ENCODE measurements at regions not wholly inside any gene's neighbourhood (a gene's known extent, or its start where the extent isn't known, plus 50 kb on each side); places are given as distances from the start of the nearest gene placed in this dataset.

DNA sequence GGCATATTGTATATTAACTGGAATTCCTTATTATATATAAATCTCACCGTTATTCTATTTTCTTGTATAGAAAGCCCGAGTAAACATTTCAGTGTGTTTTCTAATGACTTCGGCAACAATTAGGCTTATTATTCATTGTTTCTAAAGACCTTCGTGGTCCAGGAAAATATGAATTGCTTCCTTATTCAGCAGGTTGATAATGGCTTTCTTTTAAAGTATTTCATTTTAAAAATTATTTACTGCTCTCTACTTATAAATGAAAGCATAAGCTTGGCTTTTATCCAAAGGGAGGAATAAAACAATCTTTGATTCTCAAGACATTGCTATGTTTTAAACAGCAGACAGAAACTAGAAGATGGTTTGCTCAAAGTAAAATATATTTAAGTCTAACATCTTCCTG lies 198.4 kb upstream of the RGS18 start:
- TF ChIP-seq, protein P1, sequence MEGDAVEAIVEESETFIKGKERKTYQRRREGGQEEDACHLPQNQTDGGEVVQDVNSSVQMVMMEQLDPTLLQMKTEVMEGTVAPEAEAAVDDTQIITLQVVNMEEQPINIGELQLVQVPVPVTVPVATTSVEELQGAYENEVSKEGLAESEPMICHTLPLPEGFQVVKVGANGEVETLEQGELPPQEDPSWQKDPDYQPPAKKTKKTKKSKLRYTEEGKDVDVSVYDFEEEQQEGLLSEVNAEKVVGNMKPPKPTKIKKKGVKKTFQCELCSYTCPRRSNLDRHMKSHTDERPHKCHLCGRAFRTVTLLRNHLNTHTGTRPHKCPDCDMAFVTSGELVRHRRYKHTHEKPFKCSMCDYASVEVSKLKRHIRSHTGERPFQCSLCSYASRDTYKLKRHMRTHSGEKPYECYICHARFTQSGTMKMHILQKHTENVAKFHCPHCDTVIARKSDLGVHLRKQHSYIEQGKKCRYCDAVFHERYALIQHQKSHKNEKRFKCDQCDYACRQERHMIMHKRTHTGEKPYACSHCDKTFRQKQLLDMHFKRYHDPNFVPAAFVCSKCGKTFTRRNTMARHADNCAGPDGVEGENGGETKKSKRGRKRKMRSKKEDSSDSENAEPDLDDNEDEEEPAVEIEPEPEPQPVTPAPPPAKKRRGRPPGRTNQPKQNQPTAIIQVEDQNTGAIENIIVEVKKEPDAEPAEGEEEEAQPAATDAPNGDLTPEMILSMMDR (IDR thresholded peaks at IDR 0.05), result no peak
- no peak for TF ChIP-seq POLR2A (IDR thresholded peaks at IDR 0.05)
